Activated CD4-positive, alpha-beta memory T cell treated with anti-CD3 and anti-CD28 coated beads for 36 hours (primary cell): ENCODE measurements at regions not wholly inside any gene's neighbourhood (a gene's known extent, or its start where the extent isn't known, plus 50 kb on each side); places are given as distances from the start of the nearest gene placed in this dataset.

Experiments
- CTCF ChIA-PET: fragments of 350-600 bp; sonication (Branson Sonifier 250); formaldehyde crosslinking; loops from one replicate; lab custom pipeline; 2021; ENCODE audit warnings: antibody characterized with exemption, inconsistent platforms; lab: Charles Lee
- POLR2A ChIA-PET: fragments of 350-600 bp; sonication (Branson Sonifier 250); formaldehyde crosslinking; loops from one replicate; lab custom pipeline; 2021; ENCODE audit warnings: antibody characterized with exemption; lab: Charles Lee
- DNase-seq: peaks from one replicate; pipeline ENCODE4 v3.0.0-alpha.2; 2020
- H3K27ac Mint-ChIP-seq: one replicate; pipeline ENCODE4 v1.8.0; 2021; ENCODE audit warnings: mixed read lengths
- H3K27me3 Mint-ChIP-seq: one replicate; pipeline ENCODE4 v1.8.0; 2021; ENCODE audit warnings: mixed read lengths
- H3K36me3 Mint-ChIP-seq: one replicate; pipeline ENCODE4 v1.8.0; 2021; ENCODE audit warnings: mixed read lengths
- H3K4me1 Mint-ChIP-seq: one replicate; pipeline ENCODE4 v1.8.0; 2021; ENCODE audit warnings: low read depth, mixed read lengths
- H3K4me3 Mint-ChIP-seq: one replicate; pipeline ENCODE4 v1.8.0; 2021; ENCODE audit warnings: mild to moderate bottlenecking, mixed read lengths
- H3K9me3 Mint-ChIP-seq: one replicate; pipeline ENCODE4 v1.8.0; 2021; ENCODE audit warnings: mixed read lengths
- intact Hi-C: fragments of 100-400 bp; cut with micrococcal nuclease; formaldehyde crosslinking; loops from one replicate; pipeline ENCODE4 v1.15.1; 2023

- no peak overlapping the region for H3K27ac Mint-ChIP-seq
- H3K36me3 Mint-ChIP-seq, result no peaks in the 10 kb centered on the region
- intact Hi-C loops, result no loop called here
- H3K4me3 Mint-ChIP-seq, result no peak overlapping the region
- no peak for DNase-seq
- no peaks in the 10 kb centered on the region for H3K27me3 Mint-ChIP-seq
- no peaks in the 10 kb centered on the region for H3K4me1 Mint-ChIP-seq
- H3K9me3 Mint-ChIP-seq, result no peaks in the 10 kb centered on the region
- POLR2A ChIA-PET, result no interaction called here
- CTCF ChIA-PET, result no interaction called here
Measured at GRCh38 chr18:38602341-38602740, 1036.7 kb upstream of the CELF4 start.

GRCh38 chr18:38587571-38587970 lies 1022.0 kb upstream of the CELF4 start:
- no peak overlapping the region for H3K4me3 Mint-ChIP-seq
- CTCF ChIA-PET, result no interaction called here
- no peak overlapping the region for H3K27ac Mint-ChIP-seq
- POLR2A ChIA-PET, result no interaction called here
- H3K9me3 Mint-ChIP-seq, result no peaks in the 10 kb centered on the region
- DNase-seq, result no peak
- no peaks in the 10 kb centered on the region for H3K36me3 Mint-ChIP-seq
- no peaks in the 10 kb centered on the region for H3K4me1 Mint-ChIP-seq
- intact Hi-C loops, result no loop called here
- no peaks in the 10 kb centered on the region for H3K27me3 Mint-ChIP-seq

GRCh38 chr18:38586327-38586726 lies 1020.7 kb upstream of the CELF4 start:
- intact Hi-C loops, result no loop called here
- Mint-ChIP-seq H3K27me3 (no peaks in the 10 kb centered on the region), H3K4me1 (no peaks in the 10 kb centered on the region), H3K4me3 (no peak overlapping the region), H3K36me3 (no peaks in the 10 kb centered on the region), H3K27ac (no peak overlapping the region), H3K9me3 (no peaks in the 10 kb centered on the region)
- DNase-seq, result no peak
- CTCF ChIA-PET, result no interaction called here
- POLR2A ChIA-PET, result no interaction called here

GRCh38 chr18:38579764-38580163 lies 1014.2 kb upstream of the CELF4 start:
- CTCF ChIA-PET, result no interaction called here
- Mint-ChIP-seq H3K4me1 (peaks cover 19% of the 10 kb centered on the region), H3K27ac (no peak overlapping the region), H3K9me3 (no peaks in the 10 kb centered on the region), H3K27me3 (no peaks in the 10 kb centered on the region), H3K4me3 (no peak overlapping the region), H3K36me3 (no peaks in the 10 kb centered on the region)
- no peak for DNase-seq
- POLR2A ChIA-PET, result no interaction called here
- intact Hi-C loops, result loop anchor here (2.0 kb wide), 1 partner anchor 31 kb away; no protein-coding TSS in a partner anchor

- POLR2A ChIA-PET, result no interaction called here
- H3K4me1 Mint-ChIP-seq, result peaks cover 19% of the 10 kb centered on the region
- no peak overlapping the region for H3K27ac Mint-ChIP-seq
Measured at GRCh38 chr18:38576916-38577315, 1011.3 kb upstream of the CELF4 start.

GRCh38 chr18:38576349-38576748 lies 1010.8 kb upstream of the CELF4 start:
- Mint-ChIP-seq H3K4me1 (peaks cover 19% of the 10 kb centered on the region), H3K36me3 (no peaks in the 10 kb centered on the region), H3K27ac (peak overlapping the region; percentile 46), H3K9me3 (no peaks in the 10 kb centered on the region), H3K4me3 (peak overlapping the region; percentile 2), H3K27me3 (no peaks in the 10 kb centered on the region)
- intact Hi-C loops, result loop anchor here (2.0 kb wide), 1 partner anchor 364 kb away; no protein-coding TSS in a partner anchor
- POLR2A ChIA-PET, result no interaction called here
- DNase-seq, result no peak
- CTCF ChIA-PET, result no interaction called here

More at GRCh38 chr18:38576916-38577315, 1011.3 kb upstream of the CELF4 start:
- no peaks in the 10 kb centered on the region for H3K9me3 Mint-ChIP-seq
- no peak for DNase-seq
- CTCF ChIA-PET, result no interaction called here
- intact Hi-C loops, result loop anchor here (2.0 kb wide), 1 partner anchor 364 kb away; no protein-coding TSS in a partner anchor
- no peaks in the 10 kb centered on the region for H3K36me3 Mint-ChIP-seq
- H3K4me3 Mint-ChIP-seq, result no peak overlapping the region
- no peaks in the 10 kb centered on the region for H3K27me3 Mint-ChIP-seq

- Mint-ChIP-seq H3K36me3 (no peaks in the 10 kb centered on the region), H3K9me3 (no peaks in the 10 kb centered on the region), H3K4me1 (peaks cover 19% of the 10 kb centered on the region), H3K27ac (peak overlapping the region; percentile 75), H3K27me3 (no peaks in the 10 kb centered on the region), H3K4me3 (peak overlapping the region; percentile 45)
- POLR2A ChIA-PET, result no interaction called here
- intact Hi-C loops, result loop anchor here (1.0 to 2.0 kb wide), 3 partner anchors 12 to 365 kb away; no protein-coding TSS in a partner anchor
- CTCF ChIA-PET, result no interaction called here
- DNase-seq, result peak; percentile 13
Measured at GRCh38 chr18:38575648-38576047, 1010.0 kb upstream of the CELF4 start.

GRCh38 chr18:38575023-38575422 lies 1009.4 kb upstream of the CELF4 start:
- no peaks in the 10 kb centered on the region for H3K36me3 Mint-ChIP-seq
- H3K27me3 Mint-ChIP-seq, result no peaks in the 10 kb centered on the region
- ChIA-PET CTCF (no interaction called here), POLR2A (no interaction called here)
- intact Hi-C loops, result loop anchor here (1.0 kb wide), 2 partner anchors 12 to 79 kb away; no protein-coding TSS in a partner anchor
- H3K4me1 Mint-ChIP-seq, result peaks cover 18% of the 10 kb centered on the region
- no peak overlapping the region for H3K27ac Mint-ChIP-seq
- H3K9me3 Mint-ChIP-seq, result no peaks in the 10 kb centered on the region
- no peak for DNase-seq
- no peak overlapping the region for H3K4me3 Mint-ChIP-seq

- CTCF ChIA-PET, result no interaction called here
- H3K27ac Mint-ChIP-seq, result no peak overlapping the region
- H3K4me3 Mint-ChIP-seq, result no peak overlapping the region
- POLR2A ChIA-PET, result no interaction called here
- H3K27me3 Mint-ChIP-seq, result no peaks in the 10 kb centered on the region
- DNase-seq, result no peak
- peaks cover 15% of the 10 kb centered on the region for H3K4me1 Mint-ChIP-seq
- intact Hi-C loops, result no loop called here
- no peaks in the 10 kb centered on the region for H3K36me3 Mint-ChIP-seq
- H3K9me3 Mint-ChIP-seq, result no peaks in the 10 kb centered on the region
Measured at GRCh38 chr18:38572554-38573111, 1007.0 kb upstream of the CELF4 start.

- intact Hi-C loops, result no loop called here
- Mint-ChIP-seq H3K4me3 (no peak overlapping the region), H3K27me3 (no peaks in the 10 kb centered on the region), H3K4me1 (peaks cover 15% of the 10 kb centered on the region), H3K27ac (no peak overlapping the region), H3K36me3 (no peaks in the 10 kb centered on the region), H3K9me3 (peaks cover 6% of the 10 kb centered on the region)
- CTCF ChIA-PET, result no interaction called here
- DNase-seq, result no peak
- POLR2A ChIA-PET, result no interaction called here
Measured at GRCh38 chr18:38571651-38572050, 1006.1 kb upstream of the CELF4 start.

GRCh38 chr18:38565513-38565912 lies 999.9 kb upstream of the CELF4 start:
- Mint-ChIP-seq H3K9me3 (peaks cover 9% of the 10 kb centered on the region), H3K36me3 (no peaks in the 10 kb centered on the region), H3K27ac (no peak overlapping the region), H3K27me3 (no peaks in the 10 kb centered on the region), H3K4me1 (no peaks in the 10 kb centered on the region), H3K4me3 (no peak overlapping the region)
- intact Hi-C loops, result no loop called here
- POLR2A ChIA-PET, result no interaction called here
- DNase-seq, result no peak
- CTCF ChIA-PET, result no interaction called here

GRCh38 chr18:38563396-38563980 lies 997.9 kb upstream of the CELF4 start:
- POLR2A ChIA-PET, result no interaction called here
- Mint-ChIP-seq H3K27me3 (no peaks in the 10 kb centered on the region), H3K4me1 (no peaks in the 10 kb centered on the region), H3K4me3 (no peak overlapping the region), H3K36me3 (no peaks in the 10 kb centered on the region), H3K27ac (no peak overlapping the region), H3K9me3 (peaks cover 9% of the 10 kb centered on the region)
- no peak for DNase-seq
- CTCF ChIA-PET, result no interaction called here
- intact Hi-C loops, result loop anchor here (1.0 kb wide), 1 partner anchor 12 kb away; no protein-coding TSS in a partner anchor

GRCh38 chr18:38557006-38557405 lies 991.4 kb upstream of the CELF4 start:
- no peak for DNase-seq
- Mint-ChIP-seq H3K4me1 (no peaks in the 10 kb centered on the region), H3K27ac (no peak overlapping the region), H3K4me3 (no peak overlapping the region), H3K27me3 (no peaks in the 10 kb centered on the region), H3K9me3 (peaks cover 2% of the 10 kb centered on the region), H3K36me3 (no peaks in the 10 kb centered on the region)
- ChIA-PET POLR2A (no interaction called here), CTCF (no interaction called here)
- intact Hi-C loops, result no loop called here
